PFSK-1 (cell line): ENCODE measurements at regions not wholly inside any gene's neighbourhood (a gene's known extent, or its start where the extent isn't known, plus 50 kb on each side); places are given as distances from the start of the nearest gene placed in this dataset.

Source experiments
- POLR2AphosphoS5 ChIP-seq: IDR thresholded peaks from 2 replicates; pipeline ENCODE4 v1.6.1; 2012; ENCODE audit warnings: low read depth, mild to moderate bottlenecking, control low read depth, low read length, moderate library complexity
- TAF1 ChIP-seq: IDR thresholded peaks from 2 replicates; pipeline ENCODE4 v1.6.1; 2012; ENCODE audit warnings: low read length, control low read depth, borderline replicate concordance; ENCODE audit not compliant: insufficient read depth

- no peak for TF ChIP-seq POLR2AphosphoS5
- no peak for TF ChIP-seq TAF1
Observed at GRCh38 chr11:70762810-70763209, 364.5 kb downstream of the CTTN start.
